ENCODE measurements at regions not wholly inside any gene's neighbourhood (a gene's known extent, or its start where the extent isn't known, plus 50 kb on each side); places are given as distances from the start of the nearest gene placed in this dataset.
"Not testable (repeated sequence)": the region's sequence is repeated elsewhere in the genome, so short reads cannot be mapped to it uniquely, and the experiment has no call there.

DNA sequence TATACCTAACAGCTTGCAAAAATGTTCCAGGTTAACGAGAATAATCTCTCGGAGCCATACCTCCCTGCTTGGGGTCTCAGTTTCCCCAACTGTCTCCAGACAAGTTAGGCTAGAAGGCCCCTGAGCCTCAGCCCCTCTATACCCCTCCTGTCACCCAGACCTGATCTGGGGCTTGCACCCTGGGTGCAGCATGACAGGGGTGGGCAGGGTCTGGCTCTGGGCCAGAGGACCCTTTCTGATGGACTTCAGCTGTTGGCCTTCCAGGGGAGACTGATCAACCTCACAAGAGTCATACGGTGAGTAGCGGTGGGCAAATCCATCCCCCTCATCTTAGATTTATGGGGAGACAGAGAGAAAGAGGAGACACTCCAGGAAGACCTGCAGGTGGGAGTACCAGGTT, 416.9 kb downstream of the GOLGA6L6 start:
- not testable (repeated sequence) for TF ChIP-seq CTCF, POLR2A (IDR thresholded peaks at IDR 0.05)
